ENCODE measurements at regions not wholly inside any gene's neighbourhood (a gene's known extent, or its start where the extent isn't known, plus 50 kb on each side); places are given as distances from the start of the nearest gene placed in this dataset.

DNA sequence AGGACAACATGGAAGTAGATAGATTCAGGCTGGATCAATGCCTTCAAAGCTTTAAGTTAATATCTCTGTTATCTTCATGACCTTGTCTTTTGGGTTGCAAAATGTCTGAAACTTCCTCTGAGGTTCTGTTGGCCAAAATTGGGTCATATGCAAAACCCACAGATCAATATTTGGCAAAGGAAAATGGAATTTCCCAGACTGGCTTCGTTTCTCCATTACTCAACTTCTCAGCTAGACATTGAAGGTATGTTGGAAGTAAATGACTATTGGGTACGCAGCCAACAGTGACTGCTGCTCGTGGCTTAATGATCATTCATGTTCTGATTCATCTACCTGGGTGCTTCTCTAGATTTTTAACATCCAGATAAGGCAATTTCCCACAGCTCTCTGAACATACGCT lies 675.4 kb upstream of the SGO1 start:
- TF ChIP-seq POLR2AphosphoS5 (IDR thresholded peaks at IDR 0.05; ENCODE audit: low read depth, low read length) = no peak
- TF ChIP-seq, protein P1, sequence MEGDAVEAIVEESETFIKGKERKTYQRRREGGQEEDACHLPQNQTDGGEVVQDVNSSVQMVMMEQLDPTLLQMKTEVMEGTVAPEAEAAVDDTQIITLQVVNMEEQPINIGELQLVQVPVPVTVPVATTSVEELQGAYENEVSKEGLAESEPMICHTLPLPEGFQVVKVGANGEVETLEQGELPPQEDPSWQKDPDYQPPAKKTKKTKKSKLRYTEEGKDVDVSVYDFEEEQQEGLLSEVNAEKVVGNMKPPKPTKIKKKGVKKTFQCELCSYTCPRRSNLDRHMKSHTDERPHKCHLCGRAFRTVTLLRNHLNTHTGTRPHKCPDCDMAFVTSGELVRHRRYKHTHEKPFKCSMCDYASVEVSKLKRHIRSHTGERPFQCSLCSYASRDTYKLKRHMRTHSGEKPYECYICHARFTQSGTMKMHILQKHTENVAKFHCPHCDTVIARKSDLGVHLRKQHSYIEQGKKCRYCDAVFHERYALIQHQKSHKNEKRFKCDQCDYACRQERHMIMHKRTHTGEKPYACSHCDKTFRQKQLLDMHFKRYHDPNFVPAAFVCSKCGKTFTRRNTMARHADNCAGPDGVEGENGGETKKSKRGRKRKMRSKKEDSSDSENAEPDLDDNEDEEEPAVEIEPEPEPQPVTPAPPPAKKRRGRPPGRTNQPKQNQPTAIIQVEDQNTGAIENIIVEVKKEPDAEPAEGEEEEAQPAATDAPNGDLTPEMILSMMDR (IDR thresholded peaks at IDR 0.05; ENCODE audit: control extremely low read depth in 1 of 3, insufficient read depth in 1 of 3, low read depth in 1 of 3, low read length in 3 of 3) = no peak
- no peak for TF ChIP-seq SP1 (IDR thresholded peaks at IDR 0.05; ENCODE audit: low read depth, low read length)
- no peak for TF ChIP-seq SUZ12 (IDR thresholded peaks at IDR 0.05; ENCODE audit: low read length)
- no peak for TF ChIP-seq FOSL1 (IDR thresholded peaks at IDR 0.05; ENCODE audit: insufficient read depth, low read depth, low read length)
- no peak for TF ChIP-seq POLR2A (IDR thresholded peaks at IDR 0.05; ENCODE audit: control extremely low read depth in 1 of 2, low read depth in 2 of 2, low read length in 2 of 2)
- TF ChIP-seq SIN3A (conservative IDR thresholded peaks at IDR 0.05 in 1 of 2, IDR thresholded peaks at IDR 0.05 in 1 of 2; ENCODE audit: low read depth in 1 of 2, low read length in 2 of 2) = no peak
- no peak for TF ChIP-seq TAF1 (IDR thresholded peaks at IDR 0.05; ENCODE audit: low read depth, low read length)
- no peak for TF ChIP-seq GTF2F1 (IDR thresholded peaks at IDR 0.05; ENCODE audit: borderline replicate concordance, low read depth, low read length)
